Heart right ventricle (tissue), 16 donors: ENCODE measurements at regions not wholly inside any gene's neighbourhood (a gene's known extent, or its start where the extent isn't known, plus 50 kb on each side); places are given as distances from the start of the nearest gene placed in this dataset.

Experiments used
- ATAC-seq, 8 donors: fragments of 200-7000 bp; cut with Tn5 transposase; one replicate each; pipeline ENCODE4 v1.9.1; 2020; ENCODE audit warnings: mild to moderate bottlenecking in 8 of 8, moderate library complexity in 8 of 8, moderate number of reproducible peaks in 1 of 8
- DNase-seq, 2 donors: peaks; one replicate each; pipeline ENCODE4 v3.0.0-alpha.2; 2020
- H3K27ac ChIP-seq, 10 donors: fragments of 200-600 bp; sonication (generic) in 2 of 10; one replicate each; pipeline versions ENCODE4 v1.5.0 to v1.8.0; 2020 to 2022; ENCODE audit warnings: mild to moderate bottlenecking in 3 of 10
- H3K27me3 ChIP-seq, 7 donors: fragments of 200-600 bp; one replicate each; pipeline ENCODE4 v1.8.0; 2021 to 2022; ENCODE audit warnings: mild to moderate bottlenecking in 2 of 7
- H3K36me3 ChIP-seq, 9 donors: fragments of 200-600 bp; sonication (generic) in 1 of 9; one replicate each; pipeline versions ENCODE4 v1.5.0 to v1.8.0; 2020 to 2022; ENCODE audit warnings: mild to moderate bottlenecking in 2 of 9
- H3K4me1 ChIP-seq, 9 donors: fragments of 200-600 bp; sonication (generic) in 1 of 9; one replicate each; pipeline versions ENCODE4 v1.5.0 to v1.8.0; 2020 to 2022; ENCODE audit warnings: mild to moderate bottlenecking in 4 of 9
- H3K4me3 ChIP-seq, 10 donors: fragments of 200-600 bp; sonication (generic) in 2 of 10; one replicate each; pipeline versions ENCODE4 v1.5.0 to v1.8.0; 2020 to 2022; ENCODE audit warnings: mild to moderate bottlenecking in 7 of 10, moderate library complexity in 2 of 10
- H3K9me3 ChIP-seq, 11 donors: fragments of 200-600 bp in 10 of 11; sonication (generic) in 2 of 11; one replicate each; pipeline versions ENCODE4 v1.5.0 to v1.8.0; 2013 to 2022; ENCODE audit warnings: mild to moderate bottlenecking in 2 of 11, control low read depth in 1 of 11, moderate library complexity in 1 of 11
- CTCF ChIP-seq, 9 donors: fragments of 200-600 bp; sonication (generic) in 2 of 9; IDR thresholded peaks; one replicate each; pipeline versions ENCODE4 v1.5.0 to v1.8.0; 2021 to 2022; ENCODE audit warnings: antibody characterized with exemption in 9 of 9, mild to moderate bottlenecking in 5 of 9, moderate library complexity in 1 of 9
- WGBS, 2 donors: extraction: QIAGEN DNeasy Blood & Tissue Kit; methylation state at CpG; one replicate each; pipeline ENCODE4 v1.1.7; 2013; ENCODE audit warnings: inconsistent platforms in 1 of 2; 5-methylcytosine and 5-hydroxymethylcytosine counted together
- intact Hi-C, 10 donors: fragments of 100-400 bp; cut with DNase I; formaldehyde crosslinking; loops; one replicate each; pipeline versions ENCODE4 v1.11.1 to v1.14.2; 2022
- donor health status: Arrhythmogenic right ventricular cardiomyopathy.
- donor health status: ischemic (EF 13 %, LVEDD 7.1; RV severe dilation, severe dysfunction).
- donor health status: healthy with polysubstance abuse.
- donor health status: DM: no; HTN: yes; CAD: no.
- donor health status: DM: no; HTN: no; CAD: no.
- donor health status: ischemic (EF 25% LVEDD 6.9; RV normal size, moderate dysfunction).
- donor health status: ischemic (EF 25% LVEDD 5.7; RV mildly dilated, moderate dysfunction).
- donor health status: healthy.
- donor health status: DM: yes; HTN: yes; CAD: no.
- donor health status: Ischemic cardiomyopathy.
- donor health status: ischemic (EF 35%, LVEDD 5.7; RV mildly dilated, moderate dysfunction).
- donor health status: nonischemic (EF 11% LVEDD 7.7; RV severe dilation, severe dysfunction).
- donor health status: DM: yes; HTN: yes; CAD: no.
- donor health status: PGD.
- donor health status: ischemic (EF 29% LVEDD 5.4; RV normal size, mild dysfunction).
- donor health status: nonischemic (EF 23%, LVEDD 6.1; RV moderate dilation, normal function).

DNA sequence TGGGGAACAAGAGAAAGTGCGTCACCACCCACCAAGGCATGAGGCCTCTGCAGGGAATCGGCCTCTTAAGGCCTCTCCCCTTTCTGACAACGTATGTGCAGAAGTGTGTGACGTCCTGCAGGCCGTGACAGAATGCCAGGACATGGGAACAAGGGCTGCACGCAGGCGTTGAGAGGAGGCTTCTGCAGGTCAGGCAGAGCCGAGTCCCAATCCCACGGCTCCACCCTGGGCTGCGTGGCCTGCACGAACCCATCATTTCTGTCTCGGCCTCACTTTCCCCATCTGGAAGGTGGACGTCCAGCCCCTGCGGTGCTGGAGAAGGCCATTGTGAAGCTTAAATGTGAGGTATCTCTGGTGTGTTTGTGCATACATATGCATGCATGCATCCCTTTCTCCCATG is 61.8 kb downstream of the SHANK2 start:
- DNase-seq, result no peak
- H3K27ac ChIP-seq, result no peak overlapping the region
- no peak overlapping the region for H3K4me3 ChIP-seq
- intact Hi-C loops, result no loop called here
- no peaks in the 10 kb centered on the region for H3K4me1 ChIP-seq
- no peaks in the 10 kb centered on the region for H3K36me3 ChIP-seq
- peaks cover 0 to 38% (median 7%) of the 10 kb centered on the region in 7 donors for H3K27me3 ChIP-seq
- H3K9me3 ChIP-seq, result no peaks in the 10 kb centered on the region
- WGBS, 2 donors, result 76 to 81% methylated on average over 14 of the region's 14 CpGs
- ATAC-seq, result no peak
- no peak for TF ChIP-seq CTCF (IDR thresholded peaks at IDR 0.05)

DNA sequence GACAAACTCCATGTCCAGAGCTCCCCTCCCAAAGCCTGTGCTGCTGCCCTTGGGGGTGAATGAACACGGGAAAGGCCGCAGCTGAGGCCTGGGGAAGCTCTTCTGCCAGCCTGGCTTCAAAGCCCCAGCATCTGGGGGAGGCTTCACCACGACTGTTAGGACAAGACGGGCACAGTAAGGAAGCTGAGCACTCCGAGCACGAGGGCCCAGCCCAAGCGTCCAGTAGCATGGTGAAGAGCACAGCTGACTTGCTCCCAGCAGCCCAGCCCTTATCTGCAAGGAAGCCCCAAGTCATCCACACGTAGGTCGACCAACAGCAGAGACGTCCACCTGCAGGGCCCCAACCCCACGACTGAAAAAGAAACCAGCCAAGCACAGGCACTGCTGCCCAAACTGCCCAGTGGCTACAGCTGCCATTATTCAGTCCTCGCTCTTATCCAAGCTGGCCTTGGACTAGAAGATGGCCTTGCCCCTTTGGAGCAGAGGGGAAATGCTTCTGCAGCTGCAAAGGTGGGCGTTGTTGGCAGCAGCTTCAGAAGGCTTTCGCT is 62.5 kb downstream of the SHANK2 start:
- Histone ChIP-seq H3K9me3 (no peaks in the 10 kb centered on the region), H3K4me3 (no peak overlapping the region), H3K27ac (no peak overlapping the region), H3K27me3 (peaks cover 0 to 38% (median 7%) of the 10 kb centered on the region in 7 donors), H3K36me3 (no peaks in the 10 kb centered on the region), H3K4me1 (no peaks in the 10 kb centered on the region)
- no peak for DNase-seq
- WGBS, 2 donors, result 79 to 81% methylated on average over 14 of the region's 14 CpGs
- no peak for ATAC-seq
- TF ChIP-seq CTCF (IDR thresholded peaks at IDR 0.05), result no peak
- intact Hi-C loops, result no loop called here

- Histone ChIP-seq H3K27ac (no peak overlapping the region), H3K4me3 (no peak overlapping the region), H3K4me1 (no peaks in the 10 kb centered on the region), H3K36me3 (no peaks in the 10 kb centered on the region), H3K27me3 (peaks cover 0 to 36% (median 7%) of the 10 kb centered on the region in 7 donors), H3K9me3 (no peaks in the 10 kb centered on the region)
- ATAC-seq, result no peak
- TF ChIP-seq CTCF (IDR thresholded peaks at IDR 0.05), result no peak
- WGBS, 2 donors, result 85 to 87% methylated on average over 20 of the region's 20 CpGs
- no peak for DNase-seq
- intact Hi-C loops, result no loop called here
These were observed 63.2 kb downstream of the SHANK2 start for GRCh38 chr11:71188886-71189767.

DNA sequence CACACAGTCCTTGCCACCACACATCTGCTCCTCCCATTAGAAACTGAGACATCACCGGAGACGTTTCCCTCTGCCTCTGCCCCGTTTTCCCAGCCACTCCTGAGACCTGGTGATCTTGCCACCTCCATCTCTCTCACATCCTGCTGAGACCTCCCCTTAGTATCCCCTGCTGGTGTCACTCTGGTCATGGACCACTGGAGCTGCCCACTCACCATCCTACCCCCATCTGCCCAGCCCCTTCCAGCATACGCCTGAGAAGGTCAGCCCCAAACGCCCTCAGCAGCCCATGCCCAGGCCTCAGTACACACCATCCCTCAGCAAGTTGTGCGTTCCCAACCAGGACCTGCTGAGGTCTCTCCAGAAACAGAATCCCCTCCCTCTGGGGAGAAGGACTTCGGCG is 64.3 kb downstream of the SHANK2 start:
- intact Hi-C loops, result no loop called here
- H3K4me3 ChIP-seq, result no peak overlapping the region
- H3K9me3 ChIP-seq, result no peaks in the 10 kb centered on the region
- 85 to 90% methylated on average over 8 of the region's 8 CpGs for WGBS, 2 donors
- DNase-seq, result no peak
- no peak for TF ChIP-seq CTCF (IDR thresholded peaks at IDR 0.05)
- no peaks in the 10 kb centered on the region for H3K36me3 ChIP-seq
- peaks cover 0 to 30% (median 3%) of the 10 kb centered on the region in 7 donors for H3K27me3 ChIP-seq
- H3K4me1 ChIP-seq, result no peaks in the 10 kb centered on the region
- no peak overlapping the region for H3K27ac ChIP-seq
- no peak for ATAC-seq
